Spleen (tissue), 11 donors: ENCODE measurements at regions not wholly inside any gene's neighbourhood (a gene's known extent, or its start where the extent isn't known, plus 50 kb on each side); places are given as distances from the start of the nearest gene placed in this dataset.

Experiments used
- DNase-seq: peaks from one replicate; pipeline ENCODE4 v3.0.0-alpha.2; 2020
- H3K27ac ChIP-seq, 8 donors: fragments of 200-600 bp; sonication (generic) in 7 of 8; 1 replicate in 4 of 8; 2 replicates in 4 of 8; pipeline versions ENCODE4 v1.5.0 to v1.8.0; 2016 to 2021; ENCODE audit warnings: inconsistent platforms in 4 of 8, mild to moderate bottlenecking in 4 of 8, moderate library complexity in 1 of 8
- H3K27me3 ChIP-seq, 7 donors: fragments of 200-600 bp; sonication (generic) in 6 of 7; replicated peaks in 1 of 7; 1 replicate in 4 of 7; 2 replicates in 3 of 7; pipeline versions ENCODE4 v1.5.0 to v1.8.0; 2016 to 2021; ENCODE audit warnings: inconsistent platforms in 3 of 7, mild to moderate bottlenecking in 1 of 7
- H3K36me3 ChIP-seq, 6 donors: fragments of 200-600 bp; sonication (generic) in 5 of 6; 1 replicate in 4 of 6; 2 replicates in 2 of 6; pipeline versions ENCODE4 v1.5.0 to v1.8.0; 2016 to 2021; ENCODE audit warnings: inconsistent platforms in 2 of 6
- H3K4me1 ChIP-seq, 6 donors: fragments of 200-600 bp; sonication (generic) in 5 of 6; 1 replicate in 3 of 6; 2 replicates in 3 of 6; pipeline versions ENCODE4 v1.5.0 to v1.8.0; 2016 to 2021; ENCODE audit warnings: inconsistent platforms in 3 of 6
- H3K4me3 ChIP-seq, 8 donors: fragments of 200-600 bp; sonication (generic) in 7 of 8; 1 replicate in 4 of 8; 2 replicates in 4 of 8; pipeline versions ENCODE4 v1.5.0 to v1.8.0; 2016 to 2021; ENCODE audit warnings: inconsistent platforms in 4 of 8, mild to moderate bottlenecking in 4 of 8, moderate library complexity in 2 of 8
- H3K9me3 ChIP-seq, 8 donors: fragments of 200-600 bp; sonication (generic) in 7 of 8; 1 replicate in 4 of 8; 2 replicates in 4 of 8; pipeline versions ENCODE4 v1.5.0 to v1.8.0; 2016 to 2021; ENCODE audit warnings: inconsistent platforms in 4 of 8
- POLR2A ChIP-seq, 3 donors: fragments of 450-650 bp; IDR thresholded peaks; one replicate each; pipeline ENCODE4 v1.5.1; 2017; ENCODE audit warnings: antibody characterized with exemption in 3 of 3, mild to moderate bottlenecking in 1 of 3
- POLR2AphosphoS5 ChIP-seq, 3 donors: sonication (generic); formaldehyde crosslinking; IDR thresholded peaks; one replicate each; pipeline ENCODE4 v1.5.1; 2017; ENCODE audit warnings: antibody characterized with exemption in 3 of 3
- WGBS, 5 donors: extraction: QIAGEN DNeasy Blood & Tissue Kit in 3 of 5; methylation state at CpG; one replicate each; pipeline versions ENCODE4 v1.1.5 to v1.1.7; 2013 to 2018; 5-methylcytosine and 5-hydroxymethylcytosine counted together
- intact Hi-C: fragments of 100-400 bp; cut with DNase I; formaldehyde crosslinking; loops from one replicate; pipeline ENCODE4 v1.15.0; 2023; ENCODE audit warnings: low total_unique reads
- TF ChIP-seq, protein P1 (sequence below), 11 experiments: fragments of 200-600 bp in 7 of 11; fragments of 450-650 bp in 4 of 11; sonication (generic) in 4 of 11; IDR thresholded peaks in 8 of 11; conservative IDR thresholded peaks in 3 of 11; 1 replicate in 7 of 11; 2 replicates in 4 of 11; pipeline versions ENCODE4 v1.4.0 to v1.8.0; 2016 to 2021; ENCODE audit warnings: antibody characterized with exemption in 11 of 11, inconsistent platforms in 4 of 11, mild to moderate bottlenecking in 1 of 11
- donor health status: healthy with polysubstance abuse.
- donor health status: DM: no; HTN: no; CAD: no; lungs with moderate emphysema.
- donor health status: DM: no; HTN: no; CAD: no.
- donor health status: Bipolar disorder and iron deficiency.
- donor health status: healthy.
- donor health status: DM: no; HTN: no; CAD: no.
- donor health status: DM: yes; HTN: yes; CAD: no.

DNA sequence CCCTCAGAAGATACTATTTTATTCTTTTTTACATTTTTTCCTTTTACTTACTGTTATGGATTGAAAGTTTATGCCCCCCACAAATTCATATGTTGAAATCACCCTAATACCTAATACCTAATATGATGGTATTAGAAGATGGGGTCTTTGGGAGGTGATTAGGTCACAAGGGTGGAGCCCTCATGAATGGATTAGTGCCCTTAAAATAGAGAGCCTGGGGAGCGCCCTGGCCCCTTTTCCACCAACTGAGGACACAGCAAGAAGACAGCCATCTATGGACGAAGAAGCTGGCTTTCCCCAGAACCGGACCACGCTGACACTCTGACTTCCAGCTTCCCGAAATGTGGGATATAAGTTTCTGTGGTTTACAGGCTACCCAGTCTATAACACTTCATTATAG, 58.6 kb upstream of the FAT1 start:
- Histone ChIP-seq H3K9me3 (peaks cover 0 to 18% (median 0%) of the 10 kb centered on the region in 8 donors), H3K36me3 (no peaks in the 10 kb centered on the region), H3K4me1 (no peaks in the 10 kb centered on the region), H3K27me3 (no peaks in the 10 kb centered on the region), H3K4me3 (no peak overlapping the region), H3K27ac (no peak overlapping the region)
- DNase-seq = no peak
- 70 to 83% (median 76%) methylated on average over 5 of the region's 5 CpGs for WGBS, 5 donors
- intact Hi-C loops = no loop called here
- TF ChIP-seq POLR2A (IDR thresholded peaks at IDR 0.05) = no peak
- TF ChIP-seq, protein P1, sequence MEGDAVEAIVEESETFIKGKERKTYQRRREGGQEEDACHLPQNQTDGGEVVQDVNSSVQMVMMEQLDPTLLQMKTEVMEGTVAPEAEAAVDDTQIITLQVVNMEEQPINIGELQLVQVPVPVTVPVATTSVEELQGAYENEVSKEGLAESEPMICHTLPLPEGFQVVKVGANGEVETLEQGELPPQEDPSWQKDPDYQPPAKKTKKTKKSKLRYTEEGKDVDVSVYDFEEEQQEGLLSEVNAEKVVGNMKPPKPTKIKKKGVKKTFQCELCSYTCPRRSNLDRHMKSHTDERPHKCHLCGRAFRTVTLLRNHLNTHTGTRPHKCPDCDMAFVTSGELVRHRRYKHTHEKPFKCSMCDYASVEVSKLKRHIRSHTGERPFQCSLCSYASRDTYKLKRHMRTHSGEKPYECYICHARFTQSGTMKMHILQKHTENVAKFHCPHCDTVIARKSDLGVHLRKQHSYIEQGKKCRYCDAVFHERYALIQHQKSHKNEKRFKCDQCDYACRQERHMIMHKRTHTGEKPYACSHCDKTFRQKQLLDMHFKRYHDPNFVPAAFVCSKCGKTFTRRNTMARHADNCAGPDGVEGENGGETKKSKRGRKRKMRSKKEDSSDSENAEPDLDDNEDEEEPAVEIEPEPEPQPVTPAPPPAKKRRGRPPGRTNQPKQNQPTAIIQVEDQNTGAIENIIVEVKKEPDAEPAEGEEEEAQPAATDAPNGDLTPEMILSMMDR (IDR thresholded peaks at IDR 0.05 in 8 of 11, conservative IDR thresholded peaks at IDR 0.05 in 3 of 11) = no peak
- TF ChIP-seq POLR2AphosphoS5 (IDR thresholded peaks at IDR 0.05) = no peak

- Histone ChIP-seq H3K9me3 (peaks cover 0 to 5% (median 0%) of the 10 kb centered on the region in 8 donors), H3K36me3 (no peaks in the 10 kb centered on the region), H3K4me3 (no peak overlapping the region), H3K4me1 (no peaks in the 10 kb centered on the region), H3K27ac (no peak overlapping the region), H3K27me3 (no peaks in the 10 kb centered on the region)
- WGBS, 5 donors = 67 to 82% (median 76%) methylated on average over 5 of the region's 5 CpGs
- no peak for TF ChIP-seq POLR2A (IDR thresholded peaks at IDR 0.05)
- intact Hi-C loops = no loop called here
- DNase-seq = no peak
Measured at GRCh38 chr4:186787536-186787935, 63.9 kb upstream of the FAT1 start.

DNA sequence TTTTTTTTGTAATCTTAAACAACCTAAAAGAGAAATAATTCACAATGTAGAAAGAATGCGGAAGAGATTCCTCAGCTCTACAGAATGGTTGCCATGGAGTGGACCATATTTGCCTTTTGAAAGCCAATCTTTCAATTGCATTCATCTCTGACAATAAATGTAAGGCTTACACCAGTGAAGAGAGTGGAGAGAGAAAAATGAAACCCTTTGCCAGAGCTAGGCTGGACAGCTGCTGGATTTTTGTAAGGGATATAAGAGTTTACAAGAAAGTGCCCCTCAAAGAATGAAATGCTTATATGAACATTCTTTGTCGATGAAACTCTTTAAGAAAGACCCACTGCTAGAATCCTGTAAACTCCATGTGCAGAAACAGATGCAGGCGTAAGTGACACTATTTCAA, 66.0 kb upstream of the FAT1 start:
- no peak for TF ChIP-seq POLR2AphosphoS5 (IDR thresholded peaks at IDR 0.05)
- no peak for TF ChIP-seq POLR2A (IDR thresholded peaks at IDR 0.05)
- TF ChIP-seq, protein P1 (IDR thresholded peaks at IDR 0.05 in 8 of 11, conservative IDR thresholded peaks at IDR 0.05 in 3 of 11) = no peak
- Histone ChIP-seq H3K4me1 (no peaks in the 10 kb centered on the region), H3K27me3 (no peaks in the 10 kb centered on the region), H3K9me3 (no peaks in the 10 kb centered on the region), H3K36me3 (no peaks in the 10 kb centered on the region), H3K27ac (no peak overlapping the region), H3K4me3 (no peak overlapping the region)
- intact Hi-C loops = no loop called here
- 77 to 87% (median 80%) methylated on average over 3 of the region's 3 CpGs for WGBS, 5 donors
- no peak for DNase-seq

- Histone ChIP-seq H3K4me1 (no peaks in the 10 kb centered on the region), H3K9me3 (no peaks in the 10 kb centered on the region), H3K27ac (no peak overlapping the region), H3K36me3 (no peaks in the 10 kb centered on the region), H3K27me3 (no peaks in the 10 kb centered on the region), H3K4me3 (no peak overlapping the region)
- DNase-seq = no peak
- TF ChIP-seq, protein P1 (IDR thresholded peaks at IDR 0.05 in 8 of 11, conservative IDR thresholded peaks at IDR 0.05 in 3 of 11) = no peak
- TF ChIP-seq POLR2AphosphoS5 (IDR thresholded peaks at IDR 0.05) = no peak
- TF ChIP-seq POLR2A (IDR thresholded peaks at IDR 0.05) = no peak
- intact Hi-C loops = no loop called here
Measured at GRCh38 chr4:186790630-186791029, 67.0 kb upstream of the FAT1 start.

GRCh38 chr4:186792728-186793366, 69.2 kb upstream of the FAT1 start:
- Histone ChIP-seq H3K27ac (no peak overlapping the region), H3K9me3 (no peaks in the 10 kb centered on the region), H3K4me1 (no peaks in the 10 kb centered on the region), H3K36me3 (no peaks in the 10 kb centered on the region), H3K4me3 (no peak overlapping the region), H3K27me3 (no peaks in the 10 kb centered on the region)
- 59 to 73% (median 63%) methylated on average over 2 of the region's 2 CpGs for WGBS, 5 donors
- no peak for DNase-seq
- TF ChIP-seq POLR2AphosphoS5 (IDR thresholded peaks at IDR 0.05) (no peak), POLR2A (IDR thresholded peaks at IDR 0.05) (no peak)
- TF ChIP-seq, protein P1 (IDR thresholded peaks at IDR 0.05 in 8 of 11, conservative IDR thresholded peaks at IDR 0.05 in 3 of 11) = no peak
- intact Hi-C loops = no loop called here
